Body of pancreas (tissue), 4 donors: ENCODE measurements at regions not wholly inside any gene's neighbourhood (a gene's known extent, or its start where the extent isn't known, plus 50 kb on each side); places are given as distances from the start of the nearest gene placed in this dataset.

Source experiments
- ATAC-seq: fragments of 150-250 bp; one replicate; pipeline ENCODE4 v1.9.1; 2016
- DNase-seq, 4 donors: peaks; one replicate each; pipeline ENCODE4 v3.0.0-alpha.2; 2019
- H3K27ac ChIP-seq, 4 donors: fragments of 200-600 bp; sonication (generic); 1 replicate in 3 of 4; 2 replicates in 1 of 4; pipeline versions ENCODE4 v1.5.1 to v1.6.1; 2016 to 2019; ENCODE audit warnings: mild to moderate bottlenecking in 1 of 4, mixed read lengths in 1 of 4, moderate library complexity in 1 of 4
- H3K27me3 ChIP-seq, 2 donors: fragments of 200-600 bp; sonication (generic); one replicate each; pipeline ENCODE4 v1.6.0; 2016; ENCODE audit warnings: mild to moderate bottlenecking in 1 of 2
- H3K36me3 ChIP-seq, 2 donors: fragments of 200-600 bp; sonication (generic); replicated peaks in 1 of 2; 2 replicates each; pipeline ENCODE4 v1.5.1; 2016; ENCODE audit warnings: low read depth in 2 of 2; ENCODE audit not compliant: insufficient read depth in 1 of 2
- H3K4me1 ChIP-seq: fragments of 200-600 bp; sonication (generic); one replicate; pipeline ENCODE4 v1.6.0; 2016
- H3K4me3 ChIP-seq, 2 donors: fragments of 200-600 bp; sonication (generic); 1 replicate in 1 of 2; 2 replicates in 1 of 2; pipeline ENCODE4 v1.5.1; 2016 to 2019
- H3K9me3 ChIP-seq, 3 donors: fragments of 200-600 bp; sonication (generic); 1 replicate in 2 of 3; 2 replicates in 1 of 3; pipeline ENCODE4 v1.5.1; 2016
- CTCF ChIP-seq, 7 experiments: fragments of 450-650 bp in 4 of 7; fragments of 200-600 bp in 3 of 7; sonication (generic) in 3 of 7; IDR thresholded peaks; one replicate each; pipeline ENCODE4 v1.5.1; 2016 to 2019; ENCODE audit warnings: antibody characterized with exemption in 7 of 7
- POLR2A ChIP-seq, 3 donors: fragments of 450-650 bp; IDR thresholded peaks; one replicate each; pipeline ENCODE4 v1.6.1; 2016; ENCODE audit warnings: antibody characterized with exemption in 3 of 3, mild to moderate bottlenecking in 2 of 3
- WGBS, 2 donors: methylation state at CpG; one replicate each; pipeline ENCODE4 v1.1.5; 2017; 5-methylcytosine and 5-hydroxymethylcytosine counted together
- intact Hi-C: fragments of 100-400 bp; cut with DNase I; formaldehyde crosslinking; loops from one replicate; pipeline ENCODE4 v1.15.1; 2023

- H3K27me3 ChIP-seq = no peaks in the 10 kb centered on the region
- WGBS, 2 donors = 83 to 87% methylated on average over 2 of the region's 2 CpGs
- H3K4me3 ChIP-seq = no peak overlapping the region
- H3K4me1 ChIP-seq = no peaks in the 10 kb centered on the region
- TF ChIP-seq POLR2A (IDR thresholded peaks at IDR 0.05) (no peak), CTCF (IDR thresholded peaks at IDR 0.05) (no peak)
- H3K27ac ChIP-seq = no peak overlapping the region
- intact Hi-C loops = no loop called here
- ATAC-seq (no peak), DNase-seq (no peak)
- H3K9me3 ChIP-seq = no peaks in the 10 kb centered on the region
- H3K36me3 ChIP-seq = no peaks in the 10 kb centered on the region
Observed at GRCh38 chr13:52926971-52927370, 78.5 kb upstream of the PCDH8 start.

GRCh38 chr13:52925775-52926285 lies 77.4 kb upstream of the PCDH8 start:
- intact Hi-C loops = no loop called here
- Histone ChIP-seq H3K4me1 (no peaks in the 10 kb centered on the region), H3K36me3 (no peaks in the 10 kb centered on the region), H3K27ac (no peak overlapping the region), H3K9me3 (no peaks in the 10 kb centered on the region), H3K4me3 (no peak overlapping the region), H3K27me3 (no peaks in the 10 kb centered on the region)
- TF ChIP-seq POLR2A (IDR thresholded peaks at IDR 0.05) = no peak
- no peak for TF ChIP-seq CTCF (IDR thresholded peaks at IDR 0.05)
- WGBS, 2 donors = 61% methylated on average over 9 to 13 of the region's 13 CpGs
- ATAC-seq = no peak
- no peak for DNase-seq

- DNase-seq = no peak
- H3K27me3 ChIP-seq = no peaks in the 10 kb centered on the region
- WGBS, 2 donors = 17 to 41% methylated on average over 2 of the region's 2 CpGs
- no peak for TF ChIP-seq CTCF (IDR thresholded peaks at IDR 0.05)
- no peak for TF ChIP-seq POLR2A (IDR thresholded peaks at IDR 0.05)
- intact Hi-C loops = no loop called here
- no peaks in the 10 kb centered on the region for H3K4me1 ChIP-seq
- no peaks in the 10 kb centered on the region for H3K9me3 ChIP-seq
- no peak overlapping the region for H3K27ac ChIP-seq
- H3K36me3 ChIP-seq = no peaks in the 10 kb centered on the region
- no peak overlapping the region for H3K4me3 ChIP-seq
- ATAC-seq = peak; percentile 30
Observed at GRCh38 chr13:52925251-52925650, 76.8 kb upstream of the PCDH8 start.

- TF ChIP-seq CTCF (IDR thresholded peaks at IDR 0.05) = no peak
- TF ChIP-seq POLR2A (IDR thresholded peaks at IDR 0.05) = no peak
Observed at GRCh38 chr13:52924289-52925148, 76.1 kb upstream of the PCDH8 start.

GRCh38 chr13:52922961-52923360 lies 74.5 kb upstream of the PCDH8 start:
- no peak for ATAC-seq
- Histone ChIP-seq H3K27ac (no peak overlapping the region), H3K4me3 (no peak overlapping the region), H3K27me3 (no peaks in the 10 kb centered on the region), H3K9me3 (no peaks in the 10 kb centered on the region), H3K36me3 (no peaks in the 10 kb centered on the region), H3K4me1 (no peaks in the 10 kb centered on the region)
- intact Hi-C loops = no loop called here
- 56 to 86% methylated on average over 1 of the region's 1 CpG for WGBS, 2 donors
- DNase-seq = no peak
- TF ChIP-seq CTCF (IDR thresholded peaks at IDR 0.05) = no peak
- no peak for TF ChIP-seq POLR2A (IDR thresholded peaks at IDR 0.05)

More at GRCh38 chr13:52924289-52925148, 76.1 kb upstream of the PCDH8 start:
- Histone ChIP-seq H3K36me3 (no peaks in the 10 kb centered on the region), H3K27ac (no peak overlapping the region), H3K4me1 (no peaks in the 10 kb centered on the region), H3K9me3 (no peaks in the 10 kb centered on the region), H3K4me3 (no peak overlapping the region), H3K27me3 (no peaks in the 10 kb centered on the region)
- no peak for ATAC-seq
- intact Hi-C loops = no loop called here
- DNase-seq = no peak
- 53 to 68% methylated on average over 10 of the region's 10 CpGs for WGBS, 2 donors
